ENCODE measurements at regions not wholly inside any gene's neighbourhood (a gene's known extent, or its start where the extent isn't known, plus 50 kb on each side); places are given as distances from the start of the nearest gene placed in this dataset.

- no peak overlapping the region for H3K27ac ChIP-seq
- TF ChIP-seq ZFX (IDR thresholded peaks at IDR 0.05) (no peak), CTCF (conservative IDR thresholded peaks at IDR 0.05) (no peak)
These were observed 253.9 kb downstream of the EDEM1 start for GRCh38 chr3:5441401-5441800.

- H3K27ac ChIP-seq: no peak overlapping the region
- TF ChIP-seq CTCF (conservative IDR thresholded peaks at IDR 0.05) (no peak), ZFX (IDR thresholded peaks at IDR 0.05) (no peak)
These were observed 254.7 kb downstream of the EDEM1 start for GRCh38 chr3:5442106-5442785.

- no peak overlapping the region for H3K27ac ChIP-seq
- no peak for TF ChIP-seq CTCF (conservative IDR thresholded peaks at IDR 0.05)
- TF ChIP-seq ZFX (IDR thresholded peaks at IDR 0.05): no peak
These were observed 255.3 kb downstream of the EDEM1 start for GRCh38 chr3:5442786-5443138.

GRCh38 chr3:5444253-5444652 lies 256.7 kb downstream of the EDEM1 start:
- H3K27ac ChIP-seq: no peak overlapping the region
- TF ChIP-seq ZFX (IDR thresholded peaks at IDR 0.05) (no peak), CTCF (conservative IDR thresholded peaks at IDR 0.05) (no peak)

- TF ChIP-seq CTCF (conservative IDR thresholded peaks at IDR 0.05) (no peak), ZFX (IDR thresholded peaks at IDR 0.05) (no peak)
- no peak overlapping the region for H3K27ac ChIP-seq
These were observed 258.2 kb downstream of the EDEM1 start for GRCh38 chr3:5445676-5446201.

- H3K27ac ChIP-seq: no peak overlapping the region
These were observed 260.7 kb downstream of the EDEM1 start for GRCh38 chr3:5448246-5448645.

More at GRCh38 chr3:5448246-5448645, 260.7 kb downstream of the EDEM1 start:
- TF ChIP-seq ZFX (IDR thresholded peaks at IDR 0.05): no peak
- TF ChIP-seq CTCF (conservative IDR thresholded peaks at IDR 0.05): no peak
